NOMO-1 (cell line): ENCODE measurements at regions not wholly inside any gene's neighbourhood (a gene's known extent, or its start where the extent isn't known, plus 50 kb on each side); places are given as distances from the start of the nearest gene placed in this dataset.

Experiments
- DNase-seq, 2 experiments: peaks; one replicate each; lab custom pipeline; 2025; ENCODE audit not compliant: unreplicated experiment in 2 of 2; lab: John Stamatoyannopoulos, UW

GRCh38 chr14:44788612-44789011, 173.1 kb downstream of the KLHL28 start:
- no peak for DNase-seq

DNA sequence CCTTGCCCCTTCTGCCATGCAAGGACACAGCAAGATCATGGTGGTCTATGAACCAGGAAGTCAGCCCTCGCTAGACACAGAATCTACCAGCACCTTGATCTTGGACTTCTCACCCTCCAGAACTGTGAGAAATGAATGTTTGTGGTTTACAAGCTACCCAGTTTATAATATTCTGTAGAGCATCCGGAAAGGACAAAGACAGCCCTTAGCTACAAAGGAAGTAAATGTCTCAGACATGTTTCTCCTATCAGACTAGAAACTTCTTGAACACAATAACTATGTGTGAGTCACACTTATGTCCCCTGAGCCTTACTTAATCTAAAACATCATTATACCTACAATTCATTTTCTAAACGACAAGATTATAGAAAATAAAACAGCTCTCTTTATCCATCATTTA, 176.7 kb downstream of the KLHL28 start:
- no peak for DNase-seq

DNA sequence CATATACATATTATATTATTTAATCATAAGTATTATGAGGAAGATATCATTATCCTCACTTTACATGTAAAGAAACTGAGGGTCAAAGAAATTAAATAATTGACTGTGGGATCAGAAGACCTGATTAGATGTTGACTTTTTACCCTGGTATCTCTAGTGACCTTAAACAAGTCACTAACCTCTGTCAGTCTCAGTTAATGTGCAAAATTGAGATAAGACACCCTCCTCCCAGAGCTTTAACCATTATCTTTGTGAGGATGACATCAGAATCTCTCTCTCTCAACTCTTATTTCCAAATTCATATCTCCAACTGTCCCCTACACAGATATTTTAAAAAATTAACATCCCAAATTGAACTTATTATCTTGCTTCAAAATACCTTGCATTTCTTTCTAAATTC, 177.8 kb downstream of the KLHL28 start:
- DNase-seq = no peak

DNA sequence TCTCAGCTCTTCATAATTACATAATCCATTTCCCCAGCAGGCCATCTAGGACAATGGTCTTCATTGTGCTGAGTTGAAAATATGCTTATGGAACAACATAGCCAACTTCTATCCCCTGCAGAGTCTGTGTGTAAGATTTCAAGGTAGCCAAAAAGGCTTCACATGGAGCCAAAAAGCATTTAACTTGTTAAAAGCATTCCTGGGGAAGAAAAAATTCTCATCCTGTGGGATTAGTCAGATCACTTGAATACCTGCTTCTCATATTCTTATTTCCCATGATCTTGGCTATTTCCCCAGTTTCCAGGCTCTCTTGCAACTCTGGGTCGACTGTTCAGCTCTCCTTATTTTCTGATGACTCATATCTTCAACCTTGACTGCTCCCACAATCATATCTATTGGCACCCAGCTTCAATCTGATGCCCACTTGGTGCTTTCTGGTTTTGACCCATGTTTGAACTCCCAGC, 178.9 kb downstream of the KLHL28 start:
- no peak for DNase-seq

GRCh38 chr14:44780989-44781388, 180.8 kb downstream of the KLHL28 start:
- no peak for DNase-seq

- no peak for DNase-seq
Observed at GRCh38 chr14:44778604-44779003, 183.1 kb downstream of the KLHL28 start.

DNA sequence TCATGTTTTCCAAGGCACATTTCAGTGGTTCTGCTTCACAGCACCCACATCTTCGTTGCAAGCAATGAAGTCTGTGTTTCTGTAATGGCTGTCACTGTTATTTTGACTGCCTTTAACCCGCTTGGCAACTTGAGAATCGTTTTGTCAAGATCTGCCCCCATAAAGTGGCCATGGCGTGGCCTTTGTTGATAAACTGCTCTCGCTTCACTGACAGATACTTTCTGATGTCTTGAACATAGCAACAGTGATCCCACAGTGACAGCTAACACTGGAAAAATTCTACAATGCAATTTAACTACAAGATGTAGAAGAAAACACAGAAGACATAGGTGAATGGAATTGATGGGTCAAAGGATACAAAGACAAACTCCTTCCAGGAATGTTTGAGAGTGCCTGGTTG, 184.2 kb downstream of the KLHL28 start:
- DNase-seq = no peak

DNA sequence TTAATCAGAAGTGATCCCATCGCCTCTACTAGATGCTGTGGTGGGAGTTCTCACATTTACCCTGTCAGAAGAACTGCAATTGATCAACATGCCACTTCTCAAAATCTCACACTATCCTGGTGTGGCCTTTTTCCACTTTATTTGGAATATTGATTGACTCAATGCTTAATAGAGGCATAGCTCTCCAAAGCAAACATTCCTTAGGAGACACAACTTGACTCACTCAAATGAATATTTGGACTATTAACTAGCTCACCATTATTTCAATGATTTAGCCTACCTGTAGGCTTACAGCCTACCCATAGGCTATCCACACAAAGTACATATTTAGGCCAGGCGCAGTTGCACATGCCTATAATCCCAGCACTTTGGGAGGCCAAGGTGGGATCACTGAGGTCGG, 186.5 kb downstream of the KLHL28 start:
- no peak for DNase-seq

- DNase-seq = no peak
Observed at GRCh38 chr14:44774396-44774795, 187.4 kb downstream of the KLHL28 start.

GRCh38 chr14:44771496-44771895, 190.3 kb downstream of the KLHL28 start:
- no peak for DNase-seq

GRCh38 chr14:44770201-44770600, 191.5 kb downstream of the KLHL28 start:
- DNase-seq = no peak

DNA sequence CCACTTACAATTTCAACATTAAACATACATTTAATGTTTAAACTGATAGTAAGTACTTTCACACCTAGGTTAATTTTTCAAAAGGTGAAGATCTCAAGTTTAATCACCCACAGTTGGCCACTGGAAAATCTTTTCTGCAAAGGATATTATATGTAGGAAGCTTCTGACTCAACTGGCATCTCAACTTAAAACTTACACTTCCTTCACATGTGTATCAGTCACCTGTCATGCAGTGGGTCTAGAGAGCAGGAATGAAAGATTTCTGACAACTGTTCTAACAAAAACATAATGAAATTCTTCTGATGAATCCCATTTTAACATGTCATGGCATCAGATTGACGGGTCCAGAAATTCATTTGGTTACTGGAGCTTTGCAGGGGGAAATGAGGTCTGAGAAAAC, 192.8 kb downstream of the KLHL28 start:
- DNase-seq = no peak

- DNase-seq = no peak
Observed at GRCh38 chr14:44767646-44768173, 194.0 kb downstream of the KLHL28 start.

GRCh38 chr14:44766285-44766684, 195.5 kb downstream of the KLHL28 start:
- no peak for DNase-seq

DNA sequence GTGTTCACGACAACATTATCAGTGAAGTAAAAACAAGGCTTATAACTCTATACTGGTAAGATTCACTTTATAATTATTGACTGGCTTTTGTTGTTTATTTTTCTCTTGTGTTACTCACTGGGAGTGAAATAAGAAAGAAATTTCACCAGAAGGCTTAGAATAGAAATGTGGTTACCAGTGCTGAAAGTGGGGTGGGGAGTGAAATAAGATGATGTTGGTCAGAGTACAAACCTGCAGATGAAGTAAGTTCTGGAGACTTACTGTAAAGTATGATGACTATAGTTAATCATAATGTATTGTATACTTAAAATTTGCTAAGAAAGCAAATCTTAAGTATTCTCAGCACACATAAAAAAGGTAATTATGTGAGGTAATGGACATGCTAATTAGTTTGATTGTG, 198.4 kb downstream of the KLHL28 start:
- DNase-seq = no peak

DNA sequence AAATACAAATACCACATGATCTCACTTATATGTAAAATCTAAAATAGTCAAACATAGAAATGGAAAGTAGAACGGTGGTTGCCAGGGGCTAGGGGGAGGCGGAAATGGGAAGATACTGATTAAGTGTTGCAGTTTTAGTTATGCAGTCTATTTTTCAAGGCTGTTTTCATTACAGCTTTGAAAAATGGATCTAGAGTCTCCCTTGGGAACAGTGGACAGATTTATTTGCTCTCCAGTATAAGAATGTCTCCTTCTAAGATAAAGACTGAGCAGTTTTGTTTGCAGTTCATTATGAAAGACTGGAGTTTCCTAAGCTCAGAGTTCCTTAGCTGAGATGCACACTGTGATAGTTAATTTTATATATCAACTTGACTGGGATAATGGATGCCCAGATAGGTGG, 202.5 kb downstream of the KLHL28 start:
- no peak for DNase-seq

DNA sequence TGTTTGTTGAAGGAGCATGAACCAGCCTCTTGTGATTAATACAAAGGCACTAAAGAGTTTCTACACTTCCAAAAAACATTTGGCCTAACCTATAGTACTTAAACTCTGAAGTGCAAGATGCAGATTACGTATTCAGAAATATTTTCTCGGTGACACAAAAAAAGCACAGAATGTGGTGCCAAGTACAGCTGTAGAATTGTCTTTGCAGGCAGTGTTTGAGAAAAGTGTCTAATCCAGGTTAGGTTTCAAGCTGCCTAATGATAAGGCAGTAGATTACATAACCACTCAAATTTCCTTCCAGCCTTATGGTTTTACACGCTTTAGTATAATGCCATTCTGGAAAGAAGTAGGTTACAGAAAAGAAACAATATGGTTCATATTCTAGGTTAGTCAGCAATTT, 205.2 kb downstream of the KLHL28 start:
- no peak for DNase-seq

- no peak for DNase-seq
Observed at GRCh38 chr14:44745371-44745770, 216.4 kb downstream of the KLHL28 start.

GRCh38 chr14:44742202-44742601, 219.5 kb downstream of the KLHL28 start:
- DNase-seq = no peak

GRCh38 chr14:44741431-44741830, 220.3 kb downstream of the KLHL28 start:
- no peak for DNase-seq

DNA sequence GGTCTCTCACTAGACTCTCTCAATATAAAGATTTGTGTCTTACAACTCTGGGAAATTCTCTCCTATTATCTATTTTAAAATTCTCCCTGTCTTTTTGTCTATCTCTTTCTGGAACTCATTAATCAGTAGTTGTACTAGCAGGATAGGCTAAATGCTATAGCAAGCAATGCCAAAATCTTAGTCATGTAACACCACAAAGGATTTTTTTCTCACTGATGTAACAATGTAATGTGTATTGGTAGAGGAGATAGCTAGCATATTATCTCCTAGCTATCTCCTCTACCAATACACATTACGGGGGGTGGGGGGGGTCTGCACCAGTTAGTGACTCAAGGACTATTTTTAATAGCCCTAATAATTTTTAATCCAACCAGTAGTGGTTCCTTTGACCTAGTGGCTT, 225.4 kb downstream of the KLHL28 start:
- no peak for DNase-seq

DNA sequence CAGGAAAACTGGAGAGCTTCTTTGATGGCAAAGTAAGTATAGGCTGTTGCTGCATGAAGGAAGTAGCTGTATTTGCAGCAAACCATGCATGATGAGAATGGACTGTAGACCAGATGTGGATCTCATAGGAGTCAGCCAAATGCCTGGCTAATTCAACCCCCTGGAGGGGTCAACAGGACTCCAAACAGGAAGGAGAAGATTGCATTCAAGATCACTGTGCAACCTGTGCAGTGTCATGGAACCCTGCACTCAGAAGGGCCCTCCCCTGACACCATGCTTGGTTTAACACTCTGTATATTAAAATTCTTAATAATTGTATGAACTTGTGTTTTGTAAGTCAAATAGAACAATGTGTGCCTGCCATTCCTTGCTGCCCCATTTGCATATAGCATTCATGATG, 225.1 kb upstream of the FSCB start:
- no peak for DNase-seq

DNA sequence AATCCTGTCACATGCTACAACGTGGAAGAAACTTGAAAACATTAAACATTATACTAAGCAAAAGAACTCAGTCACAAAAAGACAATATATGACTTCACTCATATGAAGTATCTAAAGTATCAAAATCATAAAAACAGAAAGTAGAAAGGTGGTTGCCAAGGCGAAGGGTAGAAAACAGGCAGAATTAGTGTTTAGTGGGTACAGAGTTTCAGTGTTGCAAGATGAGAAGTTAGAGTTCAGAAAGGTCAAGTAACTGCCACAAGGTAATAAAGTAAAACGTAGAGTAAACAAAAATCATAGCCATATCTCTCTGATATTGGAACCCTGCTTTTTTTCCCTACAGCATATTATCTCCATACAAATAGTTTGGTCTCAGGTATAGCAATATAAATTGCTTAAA, 223.8 kb upstream of the FSCB start:
- DNase-seq = no peak
